ENCODE measurements at regions not wholly inside any gene's neighbourhood (a gene's known extent, or its start where the extent isn't known, plus 50 kb on each side); places are given as distances from the start of the nearest gene placed in this dataset.

- Histone ChIP-seq H3K9me3 (ENCODE audit: low read length) (no peaks in the 10 kb centered on the region), H3K4me3 (ENCODE audit: low read length) (no peak overlapping the region), H3K36me3 (ENCODE audit: insufficient read depth, low read length) (no peaks in the 10 kb centered on the region), H3K27me3 (ENCODE audit: insufficient read depth, low read length, poor library complexity, severe bottlenecking) (peaks cover 1% of the 10 kb centered on the region), H3K27ac (ENCODE audit: low read depth, low read length) (no peak overlapping the region), H3K4me1 (ENCODE audit: insufficient read depth, low read length) (no peaks in the 10 kb centered on the region)
- Mint-ChIP-seq H3K27me3 (peaks cover 5 to 42% of the 10 kb centered on the region in 2 donors), H3K4me3 (no peak overlapping the region), H3K36me3 (no peaks in the 10 kb centered on the region), H3K4me1 (no peaks in the 10 kb centered on the region), H3K27ac (no peak overlapping the region), H3K9me3 (no peaks in the 10 kb centered on the region)
- POLR2A ChIA-PET = no interaction called here
- no peak for DNase-seq
- CTCF ChIA-PET = no interaction called here
Measured at GRCh38 chr5:88487066-88487465, 218.4 kb upstream of the TMEM161B start.

DNA sequence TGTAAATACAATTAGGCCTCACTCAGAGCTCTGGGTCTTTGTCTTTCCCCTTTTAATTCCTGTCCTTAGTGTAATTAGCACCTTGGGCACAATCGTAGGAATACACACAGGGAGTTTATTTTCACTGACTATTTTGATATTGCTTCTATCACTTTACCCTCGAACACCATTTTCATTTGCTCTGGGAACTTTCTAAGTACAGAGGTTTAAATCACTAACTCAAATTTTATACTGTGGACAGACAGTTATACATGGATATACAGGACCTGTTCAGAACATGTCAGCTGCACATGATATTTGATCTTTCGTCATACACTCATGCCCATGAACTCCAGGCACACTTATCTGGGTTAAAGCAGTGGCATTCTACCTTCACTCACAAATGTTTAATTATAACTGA, 217.8 kb upstream of the TMEM161B start:
- H3K27me3 ChIP-seq (ENCODE audit: insufficient read depth, low read length, poor library complexity, severe bottlenecking) = no peaks in the 10 kb centered on the region
- no peak overlapping the region for H3K4me3 ChIP-seq (ENCODE audit: low read length)
- ChIA-PET CTCF (no interaction called here), POLR2A (no interaction called here)
- H3K4me3 Mint-ChIP-seq = no peak overlapping the region
- H3K27ac ChIP-seq (ENCODE audit: low read depth, low read length) = no peak overlapping the region
- DNase-seq = no peak
- H3K36me3 ChIP-seq (ENCODE audit: insufficient read depth, low read length) = no peaks in the 10 kb centered on the region
- no peaks in the 10 kb centered on the region for H3K4me1 Mint-ChIP-seq
- peaks cover 3 to 36% of the 10 kb centered on the region in 2 donors for H3K27me3 Mint-ChIP-seq
- H3K4me1 ChIP-seq (ENCODE audit: insufficient read depth, low read length) = no peaks in the 10 kb centered on the region
- no peaks in the 10 kb centered on the region for H3K9me3 Mint-ChIP-seq
- no peak overlapping the region for H3K27ac Mint-ChIP-seq
- no peaks in the 10 kb centered on the region for H3K9me3 ChIP-seq (ENCODE audit: low read length)
- no peaks in the 10 kb centered on the region for H3K36me3 Mint-ChIP-seq

- Histone ChIP-seq H3K9me3 (ENCODE audit: low read length) (no peaks in the 10 kb centered on the region), H3K27ac (ENCODE audit: low read depth, low read length) (no peak overlapping the region), H3K4me1 (ENCODE audit: insufficient read depth, low read length) (no peaks in the 10 kb centered on the region), H3K4me3 (ENCODE audit: low read length) (no peak overlapping the region), H3K36me3 (ENCODE audit: insufficient read depth, low read length) (no peaks in the 10 kb centered on the region), H3K27me3 (ENCODE audit: insufficient read depth, low read length, poor library complexity, severe bottlenecking) (no peaks in the 10 kb centered on the region)
- Mint-ChIP-seq H3K9me3 (no peaks in the 10 kb centered on the region), H3K36me3 (no peaks in the 10 kb centered on the region), H3K27me3 (peaks cover 0 to 31% of the 10 kb centered on the region in 2 donors), H3K4me1 (no peaks in the 10 kb centered on the region), H3K27ac (no peak overlapping the region), H3K4me3 (no peak overlapping the region)
- no peak for DNase-seq
- ChIA-PET POLR2A (no interaction called here), CTCF (no interaction called here)
Measured at GRCh38 chr5:88485531-88485930, 216.9 kb upstream of the TMEM161B start.

DNA sequence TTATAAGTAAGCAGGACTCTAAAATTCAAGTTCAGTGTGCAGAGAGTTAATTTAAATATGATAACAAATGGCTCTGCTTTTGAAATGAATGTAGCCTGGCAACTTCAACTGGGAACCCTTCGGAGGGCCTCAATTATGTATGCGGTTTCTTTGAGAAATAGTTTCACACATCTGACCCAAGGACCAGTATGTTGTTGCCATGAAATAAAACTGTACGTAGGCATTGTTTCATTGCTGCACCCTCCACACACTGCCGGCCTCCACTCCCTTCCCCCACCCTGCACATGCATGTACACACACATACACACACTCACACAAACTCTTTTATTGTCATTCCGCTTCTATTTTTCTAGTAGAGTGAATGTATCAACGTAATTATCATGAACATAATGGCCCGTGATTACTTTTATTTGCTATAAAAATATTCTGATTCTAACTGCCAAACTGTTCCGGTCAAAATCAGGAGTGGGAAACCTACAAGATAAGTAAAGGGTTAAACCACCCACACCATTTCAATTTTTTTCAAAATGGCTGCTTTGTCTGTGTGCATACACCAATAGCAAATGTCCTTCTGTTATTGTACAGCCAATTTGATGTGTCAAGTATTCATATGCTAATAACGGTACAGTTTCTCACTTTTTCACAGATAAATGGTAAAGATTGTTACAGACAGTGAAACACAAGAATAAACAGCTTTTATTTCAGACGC, 215.5 kb upstream of the TMEM161B start:
- Histone ChIP-seq H3K27me3 (ENCODE audit: insufficient read depth, low read length, poor library complexity, severe bottlenecking) (no peaks in the 10 kb centered on the region), H3K4me1 (ENCODE audit: insufficient read depth, low read length) (no peaks in the 10 kb centered on the region), H3K27ac (ENCODE audit: low read depth, low read length) (no peak overlapping the region), H3K4me3 (ENCODE audit: low read length) (no peak overlapping the region), H3K9me3 (ENCODE audit: low read length) (no peaks in the 10 kb centered on the region), H3K36me3 (ENCODE audit: insufficient read depth, low read length) (no peaks in the 10 kb centered on the region)
- no peak overlapping the region for H3K27ac Mint-ChIP-seq
- POLR2A ChIA-PET = no interaction called here
- CTCF ChIA-PET = no interaction called here
- no peaks in the 10 kb centered on the region for H3K4me1 Mint-ChIP-seq
- peaks cover 0 to 31% of the 10 kb centered on the region in 2 donors for H3K27me3 Mint-ChIP-seq
- H3K36me3 Mint-ChIP-seq = no peaks in the 10 kb centered on the region
- no peak for DNase-seq
- H3K4me3 Mint-ChIP-seq = no peak overlapping the region
- H3K9me3 Mint-ChIP-seq = no peaks in the 10 kb centered on the region

DNA sequence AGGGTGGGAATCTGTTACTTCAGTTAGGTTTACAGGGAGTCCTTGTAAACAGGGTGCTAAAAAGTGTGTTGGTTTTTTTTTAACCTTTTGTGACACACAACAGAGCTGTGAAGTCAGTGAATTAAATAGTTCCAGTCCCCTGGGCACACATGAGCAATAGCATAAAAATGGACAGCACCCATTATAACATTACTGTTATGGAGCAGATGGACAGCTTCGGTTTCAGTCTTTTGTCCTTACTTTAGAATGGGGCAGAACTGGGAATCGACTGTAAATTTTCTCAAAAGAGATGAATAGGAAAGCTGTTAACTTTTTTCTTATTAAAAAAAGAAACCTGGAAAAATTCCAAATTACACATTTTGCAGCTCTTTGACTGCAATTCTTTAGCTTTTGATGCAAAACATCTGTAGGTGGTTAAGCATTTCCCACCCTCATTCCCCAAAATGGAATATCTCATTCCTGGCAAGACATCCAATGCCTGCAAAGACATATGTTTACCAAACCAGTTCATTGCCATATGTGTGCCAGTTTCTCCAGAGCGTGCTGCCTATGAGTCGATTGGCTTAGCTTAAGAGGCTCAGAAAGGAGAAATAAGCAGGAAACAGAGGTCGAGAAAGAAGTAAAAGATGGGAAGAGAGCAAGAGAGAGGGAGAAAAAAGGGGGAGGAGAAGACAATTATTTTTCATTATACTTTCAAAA, 212.3 kb upstream of the TMEM161B start:
- ChIA-PET CTCF (no interaction called here), POLR2A (no interaction called here)
- Histone ChIP-seq H3K36me3 (ENCODE audit: insufficient read depth, low read length) (no peaks in the 10 kb centered on the region), H3K4me1 (ENCODE audit: insufficient read depth, low read length) (no peaks in the 10 kb centered on the region), H3K4me3 (ENCODE audit: low read length) (no peak overlapping the region), H3K27ac (ENCODE audit: low read depth, low read length) (no peak overlapping the region), H3K27me3 (ENCODE audit: insufficient read depth, low read length, poor library complexity, severe bottlenecking) (no peaks in the 10 kb centered on the region), H3K9me3 (ENCODE audit: low read length) (no peaks in the 10 kb centered on the region)
- no peak overlapping the region for H3K4me3 Mint-ChIP-seq
- no peaks in the 10 kb centered on the region for H3K4me1 Mint-ChIP-seq
- peaks cover 0 to 24% of the 10 kb centered on the region in 2 donors for H3K27me3 Mint-ChIP-seq
- H3K36me3 Mint-ChIP-seq = no peaks in the 10 kb centered on the region
- DNase-seq = no peak
- H3K27ac Mint-ChIP-seq = no peak overlapping the region
- no peaks in the 10 kb centered on the region for H3K9me3 Mint-ChIP-seq

DNA sequence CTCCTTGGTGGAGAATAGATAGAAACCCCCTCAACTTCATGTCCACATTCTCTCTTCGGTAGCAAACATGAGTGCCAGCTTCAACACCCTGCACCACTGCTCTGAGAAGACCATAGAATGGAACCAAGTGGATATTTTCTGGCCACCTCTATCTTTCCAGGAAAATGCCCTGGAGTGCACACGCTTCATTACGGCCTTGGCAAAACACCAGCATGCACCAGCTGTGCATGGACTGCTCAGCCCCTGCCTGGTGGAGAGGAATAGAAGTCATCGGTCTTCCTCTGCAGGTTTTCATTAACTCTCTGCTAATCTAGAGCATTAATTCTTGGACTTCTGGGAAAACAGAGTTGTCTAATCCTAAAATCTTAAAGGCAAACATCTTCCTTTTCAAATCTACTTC, 211.6 kb upstream of the TMEM161B start:
- no peaks in the 10 kb centered on the region for H3K36me3 Mint-ChIP-seq
- H3K27me3 Mint-ChIP-seq = peaks cover 0 to 29% of the 10 kb centered on the region in 2 donors
- no peak overlapping the region for H3K27ac ChIP-seq (ENCODE audit: low read depth, low read length)
- H3K27ac Mint-ChIP-seq = no peak overlapping the region
- no peak overlapping the region for H3K4me3 Mint-ChIP-seq
- H3K9me3 Mint-ChIP-seq = no peaks in the 10 kb centered on the region
- ChIA-PET CTCF (no interaction called here), POLR2A (no interaction called here)
- no peak overlapping the region for H3K4me3 ChIP-seq (ENCODE audit: low read length)
- no peak for DNase-seq
- no peaks in the 10 kb centered on the region for H3K36me3 ChIP-seq (ENCODE audit: insufficient read depth, low read length)
- H3K4me1 ChIP-seq (ENCODE audit: insufficient read depth, low read length) = no peaks in the 10 kb centered on the region
- H3K4me1 Mint-ChIP-seq = no peaks in the 10 kb centered on the region
- no peaks in the 10 kb centered on the region for H3K27me3 ChIP-seq (ENCODE audit: insufficient read depth, low read length, poor library complexity, severe bottlenecking)
- no peaks in the 10 kb centered on the region for H3K9me3 ChIP-seq (ENCODE audit: low read length)

- no peak for DNase-seq
- no peaks in the 10 kb centered on the region for H3K4me1 Mint-ChIP-seq
- peaks cover 0 to 2% (median 0%) of the 10 kb centered on the region in 3 donors for H3K36me3 Mint-ChIP-seq
- H3K27ac Mint-ChIP-seq = no peak overlapping the region
- no peak overlapping the region for H3K27ac ChIP-seq (ENCODE audit: low read depth, low read length)
- H3K9me3 Mint-ChIP-seq = peaks cover 0 to 8% (median 4%) of the 10 kb centered on the region in 5 donors
- no peaks in the 10 kb centered on the region for H3K4me1 ChIP-seq (ENCODE audit: insufficient read depth, low read length)
- peaks cover 5 to 45% of the 10 kb centered on the region in 2 donors for H3K27me3 Mint-ChIP-seq
- ChIA-PET POLR2A (no interaction called here), CTCF (no interaction called here)
- no peak overlapping the region for H3K4me3 ChIP-seq (ENCODE audit: low read length)
- H3K9me3 ChIP-seq (ENCODE audit: low read length) = no peaks in the 10 kb centered on the region
- H3K36me3 ChIP-seq (ENCODE audit: insufficient read depth, low read length) = no peaks in the 10 kb centered on the region
- no peaks in the 10 kb centered on the region for H3K27me3 ChIP-seq (ENCODE audit: insufficient read depth, low read length, poor library complexity, severe bottlenecking)
- H3K4me3 Mint-ChIP-seq = no peak overlapping the region
Measured at GRCh38 chr5:88474574-88474973, 205.9 kb upstream of the TMEM161B start.

- Mint-ChIP-seq H3K27ac (no peak overlapping the region), H3K4me3 (no peak overlapping the region), H3K27me3 (peaks cover 5 to 40% of the 10 kb centered on the region in 2 donors), H3K4me1 (no peaks in the 10 kb centered on the region), H3K36me3 (peaks cover 0 to 2% (median 0%) of the 10 kb centered on the region in 3 donors), H3K9me3 (peaks cover 0 to 8% (median 4%) of the 10 kb centered on the region in 5 donors)
- ChIA-PET CTCF (no interaction called here), POLR2A (no interaction called here)
- no peak overlapping the region for H3K4me3 ChIP-seq (ENCODE audit: low read length)
- H3K27ac ChIP-seq (ENCODE audit: low read depth, low read length) = no peak overlapping the region
- no peaks in the 10 kb centered on the region for H3K4me1 ChIP-seq (ENCODE audit: insufficient read depth, low read length)
- no peaks in the 10 kb centered on the region for H3K36me3 ChIP-seq (ENCODE audit: insufficient read depth, low read length)
- H3K9me3 ChIP-seq (ENCODE audit: low read length) = no peaks in the 10 kb centered on the region
- no peaks in the 10 kb centered on the region for H3K27me3 ChIP-seq (ENCODE audit: insufficient read depth, low read length, poor library complexity, severe bottlenecking)
- DNase-seq = no peak
Measured at GRCh38 chr5:88470745-88471144, 202.1 kb upstream of the TMEM161B start.

Measured in CD8-positive, alpha-beta memory T cell (primary cell).